DND-41 (cell line): ENCODE measurements at regions not wholly inside any gene's neighbourhood (a gene's known extent, or its start where the extent isn't known, plus 50 kb on each side); places are given as distances from the start of the nearest gene placed in this dataset.

Source experiments
- ATAC-seq: fragments of 200-7000 bp; cut with Tn5 transposase; 3 replicates; pipeline ENCODE4 v1.9.1; 2021; ENCODE audit warnings: low read depth; ENCODE audit not compliant: insufficient read depth
- DNase-seq: peaks from one replicate; pipeline ENCODE4 v3.0.0-alpha.2; 2020
- H2AFZ ChIP-seq: 2 replicates; pipeline ENCODE4 v1.6.0; 2012; ENCODE audit warnings: low read depth, low read length
- H3K27ac ChIP-seq: 2 replicates; pipeline ENCODE4 v1.5.1; 2012; ENCODE audit warnings: low read length, inconsistent platforms
- H3K27me3 ChIP-seq: fragments of 200-600 bp; sonication (generic); 2 replicates; pipeline ENCODE4 v1.6.0; 2012; ENCODE audit warnings: low read length, mild to moderate bottlenecking, inconsistent platforms; ENCODE audit not compliant: insufficient read depth, poor library complexity
- H3K36me3 ChIP-seq: 2 replicates; pipeline ENCODE4 v1.5.1; 2012; ENCODE audit warnings: low read length, inconsistent platforms; ENCODE audit not compliant: insufficient read depth
- H3K4me1 ChIP-seq: 2 replicates; pipeline ENCODE4 v1.5.1; 2012; ENCODE audit warnings: mild to moderate bottlenecking, low read length; ENCODE audit not compliant: insufficient read depth
- H3K4me2 ChIP-seq: 2 replicates; pipeline ENCODE4 v1.6.0; 2012; ENCODE audit warnings: mild to moderate bottlenecking, moderate library complexity, low read length, inconsistent platforms; ENCODE audit not compliant: insufficient read depth
- H3K4me3 ChIP-seq, 2 experiments: fragments of 200-600 bp in 1 of 2; shearing (Covaris generic) in 1 of 2; 2 replicates each; pipeline ENCODE4 v1.5.1; 2012 to 2016; ENCODE audit warnings: inconsistent platforms in 2 of 2, low read length in 2 of 2, mild to moderate bottlenecking in 2 of 2, low read depth in 1 of 2, moderate library complexity in 1 of 2
- H3K79me2 ChIP-seq: 2 replicates; pipeline ENCODE4 v1.6.0; 2012; ENCODE audit warnings: low read length, inconsistent platforms; ENCODE audit not compliant: insufficient read depth
- H3K9ac ChIP-seq: 2 replicates; pipeline ENCODE4 v1.6.0; 2012; ENCODE audit warnings: low read depth, mild to moderate bottlenecking, inconsistent platforms, low read length, moderate library complexity
- H3K9me3 ChIP-seq: 2 replicates; pipeline ENCODE4 v1.5.1; 2012; ENCODE audit warnings: low read length, moderate library complexity, mild to moderate bottlenecking, inconsistent platforms; ENCODE audit not compliant: insufficient read depth, severe bottlenecking
- H4K20me1 ChIP-seq: 2 replicates; pipeline ENCODE4 v1.6.0; 2012; ENCODE audit warnings: low read length; ENCODE audit not compliant: insufficient read depth
- EZH2 ChIP-seq: IDR thresholded peaks from 3 replicates; pipeline ENCODE4 v1.6.1; 2012; ENCODE audit warnings: borderline replicate concordance, low read depth, mild to moderate bottlenecking, moderate library complexity, low read length, inconsistent platforms; ENCODE audit not compliant: severe bottlenecking
- TF ChIP-seq, protein P1 (sequence below): IDR thresholded peaks from 2 replicates; pipeline ENCODE4 v1.5.1; 2012; ENCODE audit warnings: borderline replicate concordance, low read length, moderate library complexity, mild to moderate bottlenecking; ENCODE audit not compliant: poor library complexity, severe bottlenecking; ENCODE audit errors: extremely low read depth

DNA sequence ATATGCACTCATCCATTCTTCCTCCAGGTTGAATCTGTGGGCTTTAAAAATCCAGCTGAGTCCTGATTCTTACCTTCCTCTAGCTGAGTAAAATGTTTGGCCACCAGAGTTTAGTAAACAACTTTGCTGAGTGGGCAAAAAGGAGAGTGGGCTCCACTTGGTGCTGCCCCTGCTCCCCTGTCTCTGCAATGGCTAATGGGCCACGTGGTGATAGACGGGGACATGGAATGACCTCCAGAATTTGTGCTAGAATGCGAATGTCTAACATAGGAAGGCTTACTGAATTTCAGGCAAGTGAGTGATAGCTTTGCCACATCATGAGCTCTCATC is 137.3 kb upstream of the CES5A start:
- Histone ChIP-seq H3K27ac (no peak overlapping the region), H3K9ac (no peak overlapping the region), H3K9me3 (no peaks in the 10 kb centered on the region), H3K4me3 (no peak overlapping the region), H3K27me3 (no peaks in the 10 kb centered on the region), H3K4me1 (no peaks in the 10 kb centered on the region), H3K4me2 (no peak overlapping the region), H4K20me1 (no peaks in the 10 kb centered on the region), H3K79me2 (no peaks in the 10 kb centered on the region), H2AFZ (no peak overlapping the region), H3K36me3 (no peaks in the 10 kb centered on the region)
- no peak for ATAC-seq
- TF ChIP-seq, protein P1, sequence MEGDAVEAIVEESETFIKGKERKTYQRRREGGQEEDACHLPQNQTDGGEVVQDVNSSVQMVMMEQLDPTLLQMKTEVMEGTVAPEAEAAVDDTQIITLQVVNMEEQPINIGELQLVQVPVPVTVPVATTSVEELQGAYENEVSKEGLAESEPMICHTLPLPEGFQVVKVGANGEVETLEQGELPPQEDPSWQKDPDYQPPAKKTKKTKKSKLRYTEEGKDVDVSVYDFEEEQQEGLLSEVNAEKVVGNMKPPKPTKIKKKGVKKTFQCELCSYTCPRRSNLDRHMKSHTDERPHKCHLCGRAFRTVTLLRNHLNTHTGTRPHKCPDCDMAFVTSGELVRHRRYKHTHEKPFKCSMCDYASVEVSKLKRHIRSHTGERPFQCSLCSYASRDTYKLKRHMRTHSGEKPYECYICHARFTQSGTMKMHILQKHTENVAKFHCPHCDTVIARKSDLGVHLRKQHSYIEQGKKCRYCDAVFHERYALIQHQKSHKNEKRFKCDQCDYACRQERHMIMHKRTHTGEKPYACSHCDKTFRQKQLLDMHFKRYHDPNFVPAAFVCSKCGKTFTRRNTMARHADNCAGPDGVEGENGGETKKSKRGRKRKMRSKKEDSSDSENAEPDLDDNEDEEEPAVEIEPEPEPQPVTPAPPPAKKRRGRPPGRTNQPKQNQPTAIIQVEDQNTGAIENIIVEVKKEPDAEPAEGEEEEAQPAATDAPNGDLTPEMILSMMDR: no peak
- no peak for TF ChIP-seq EZH2
- DNase-seq: no peak

DNA sequence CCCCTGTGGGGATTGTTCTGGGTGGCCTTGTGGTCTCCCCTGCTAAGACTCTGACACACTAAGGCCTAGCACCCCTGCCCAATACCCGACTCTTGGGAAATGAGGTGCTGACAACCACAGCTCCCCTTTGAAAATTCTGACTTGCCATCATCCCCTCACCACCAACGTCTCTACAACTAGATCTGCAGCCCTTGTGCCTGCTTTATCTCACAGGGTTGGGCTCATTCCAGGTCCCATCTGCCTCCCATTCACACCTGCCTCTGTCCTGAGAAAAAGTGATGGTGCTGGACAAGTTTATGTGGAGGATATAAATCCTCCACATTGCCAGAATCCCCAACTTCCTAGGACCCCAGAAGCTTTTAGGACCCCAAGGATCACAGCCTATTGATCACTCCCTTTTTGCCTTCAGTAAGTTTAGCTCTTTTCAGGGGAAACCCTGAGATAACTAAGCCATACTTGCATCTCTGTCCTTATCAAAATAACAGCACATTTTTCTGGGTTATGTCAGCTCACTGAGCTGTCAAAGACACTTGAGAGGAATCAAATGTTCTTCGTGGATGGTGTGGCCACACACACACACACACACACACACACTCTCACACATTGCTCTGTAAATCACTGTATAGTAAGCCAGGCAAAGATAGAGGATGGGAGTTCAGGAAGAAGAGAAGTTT is 136.8 kb upstream of the CES5A start:
- Histone ChIP-seq H3K36me3 (no peaks in the 10 kb centered on the region), H3K27me3 (no peaks in the 10 kb centered on the region), H3K9ac (no peak overlapping the region), H3K9me3 (no peaks in the 10 kb centered on the region), H3K4me3 (no peak overlapping the region), H3K79me2 (no peaks in the 10 kb centered on the region), H3K27ac (no peak overlapping the region), H3K4me1 (no peaks in the 10 kb centered on the region), H4K20me1 (no peaks in the 10 kb centered on the region), H2AFZ (no peak overlapping the region), H3K4me2 (no peak overlapping the region)
- no peak for TF ChIP-seq EZH2
- TF ChIP-seq, protein P1: no peak
- ATAC-seq (no peak), DNase-seq (no peak)

DNA sequence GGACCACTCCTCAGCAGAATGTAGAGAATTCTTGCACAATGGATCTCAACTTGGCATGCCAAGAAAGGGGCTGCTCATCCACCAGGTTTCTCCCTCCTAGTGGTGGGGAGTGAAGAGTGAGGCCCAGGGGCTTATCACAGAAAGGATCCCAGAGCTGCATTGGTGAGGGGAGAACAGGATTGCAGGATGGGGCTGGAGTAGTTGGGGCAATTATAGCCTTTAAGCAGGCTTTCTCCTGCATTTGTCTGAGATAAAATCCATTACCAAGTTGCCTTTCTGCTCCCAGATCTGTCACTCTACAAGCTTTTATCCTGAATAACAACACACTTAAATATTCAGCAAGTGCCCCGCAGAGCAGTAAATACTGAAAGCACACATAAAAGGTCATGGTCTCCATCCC is 130.8 kb upstream of the CES5A start:
- H3K4me2 ChIP-seq: no peak overlapping the region
- H3K79me2 ChIP-seq: no peaks in the 10 kb centered on the region
- no peaks in the 10 kb centered on the region for H3K4me1 ChIP-seq
- DNase-seq: no peak
- H3K27me3 ChIP-seq: no peaks in the 10 kb centered on the region
- H3K4me3 ChIP-seq: no peak overlapping the region
- H3K9me3 ChIP-seq: no peaks in the 10 kb centered on the region
- no peak overlapping the region for H3K9ac ChIP-seq
- no peak overlapping the region for H3K27ac ChIP-seq
- H3K36me3 ChIP-seq: no peaks in the 10 kb centered on the region
- no peak overlapping the region for H2AFZ ChIP-seq
- no peak for TF ChIP-seq EZH2
- TF ChIP-seq, protein P1: no peak
- no peaks in the 10 kb centered on the region for H4K20me1 ChIP-seq
- ATAC-seq: no peak
